Pancreas (tissue), 10 donors: ENCODE measurements at regions not wholly inside any gene's neighbourhood (a gene's known extent, or its start where the extent isn't known, plus 50 kb on each side); places are given as distances from the start of the nearest gene placed in this dataset.

Experiments
- ATAC-seq, 4 donors: fragments of 200-7000 bp; cut with Tn5 transposase; one replicate each; pipeline versions ENCODE4 v1.8.0 to v1.9.1; 2020; ENCODE audit warnings: mild to moderate bottlenecking in 4 of 4, moderate library complexity in 4 of 4
- DNase-seq, 6 donors: peaks; one replicate each; pipeline ENCODE4 v3.0.0-alpha.2; 2020
- FAIRE-seq: peaks from 2 replicates; lab custom pipeline; 2012; peaks lifted over from hg19 to GRCh38; lab: Jason Lieb, UNC
- H3K27ac ChIP-seq, 4 donors: fragments of 200-600 bp; sonication (generic); 1 replicate in 3 of 4; 2 replicates in 1 of 4; pipeline versions ENCODE4 v1.5.0 to v1.8.0; 2020
- H3K27me3 ChIP-seq, 4 donors: fragments of 200-600 bp; one replicate each; pipeline ENCODE4 v1.8.0; 2021
- H3K36me3 ChIP-seq, 3 donors: fragments of 200-600 bp; sonication (generic) in 1 of 3; one replicate each; pipeline versions ENCODE4 v1.5.0 to v1.8.0; 2020 to 2021
- H3K4me1 ChIP-seq, 3 donors: fragments of 200-600 bp; one replicate each; pipeline ENCODE4 v1.8.0; 2021
- H3K4me3 ChIP-seq, 4 donors: fragments of 200-600 bp; sonication (generic) in 2 of 4; one replicate each; pipeline versions ENCODE4 v1.5.0 to v1.8.0; 2020 to 2021
- H3K9me3 ChIP-seq, 4 donors: fragments of 200-600 bp; one replicate each; pipeline ENCODE4 v1.8.0; 2021
- WGBS, 2 donors: extraction: QIAGEN DNeasy Blood & Tissue Kit; methylation state at CpG; one replicate each; pipeline ENCODE4 v1.1.7; 2013; 5-methylcytosine and 5-hydroxymethylcytosine counted together
- intact Hi-C, 3 donors: fragments of 100-400 bp; cut with DNase I; formaldehyde crosslinking; loops; one replicate each; pipeline versions ENCODE4 v1.11.1 to v1.14.2; 2022
- TF ChIP-seq, protein P1 (sequence below), 4 donors: fragments of 200-600 bp; sonication (generic) in 3 of 4; IDR thresholded peaks; one replicate each; pipeline versions ENCODE4 v1.5.0 to v1.8.0; 2021; ENCODE audit warnings: antibody characterized with exemption in 4 of 4
- donor health status: healthy with polysubstance abuse.
- donor health status: DM: no; HTN: no; CAD: no; lungs with moderate emphysema.
- donor health status: DM: no; HTN: no; CAD: no.
- donor health status: control.
- donor health status: control.
- donor health status: Bipolar disorder and iron deficiency.
- donor health status: DM: yes; HTN: yes; CAD: no.
- donor health status: DM: no; HTN: no; CAD: no.
- donor health status: DM: no; HTN: no; CAD: no.
- donor health status: DM: yes; HTN: yes; CAD: no.

DNA sequence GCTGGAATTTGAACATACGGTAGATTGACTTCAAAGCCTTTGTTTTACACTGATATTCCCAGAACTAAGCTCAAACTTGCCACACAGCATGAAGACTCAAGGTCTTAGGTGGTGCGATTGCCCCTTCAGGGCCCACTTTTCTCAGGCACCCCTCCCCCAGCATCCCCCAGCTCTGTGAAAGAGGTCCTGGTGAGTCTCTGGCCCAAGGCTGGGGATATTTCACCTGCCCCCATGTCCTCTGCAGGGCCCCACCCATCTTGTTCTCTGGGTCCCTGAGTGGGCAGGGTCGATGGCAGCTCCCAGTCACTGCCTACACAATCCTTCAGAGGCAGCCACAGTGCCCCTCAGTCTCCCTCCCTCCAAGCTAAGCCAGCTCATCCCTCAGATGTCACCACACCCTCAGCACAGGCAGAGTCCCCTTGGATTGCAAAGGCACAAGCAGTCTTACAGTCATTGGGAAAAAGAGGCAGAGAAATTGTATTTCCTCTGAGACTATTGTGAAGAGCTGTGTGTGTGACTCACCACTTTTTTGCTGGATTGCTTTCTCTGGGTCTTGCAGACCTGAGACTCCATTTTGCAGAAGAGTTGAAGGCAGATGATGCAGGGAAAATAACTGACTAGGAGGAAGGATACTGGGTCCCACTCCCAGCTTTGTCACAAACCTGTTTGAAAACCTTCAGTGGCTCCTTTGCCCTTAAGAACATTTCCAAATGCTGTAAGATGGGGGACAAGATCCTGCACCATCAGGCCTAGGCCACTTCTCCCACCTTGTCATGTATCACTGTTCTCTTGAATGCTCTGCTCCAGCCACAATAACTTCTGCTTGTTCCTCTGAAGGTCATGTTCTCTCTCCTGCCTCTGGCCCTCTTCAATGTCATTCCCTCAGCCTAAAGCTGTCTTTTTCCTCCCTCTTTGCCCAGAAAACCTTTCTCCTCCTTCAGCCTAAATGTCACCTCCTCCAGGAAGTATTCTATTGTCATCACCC, 119.1 kb upstream of the GRIK3 start:
- no peaks in the 10 kb centered on the region for H3K9me3 ChIP-seq
- H3K27me3 ChIP-seq, result no peaks in the 10 kb centered on the region
- no peak for ATAC-seq
- DNase-seq, result no peak
- FAIRE-seq, result no peak
- WGBS, 2 donors, result 58 to 66% methylated on average over 3 of the region's 3 CpGs
- H3K4me3 ChIP-seq, result no peak overlapping the region
- no peak overlapping the region for H3K27ac ChIP-seq
- TF ChIP-seq, protein P1, sequence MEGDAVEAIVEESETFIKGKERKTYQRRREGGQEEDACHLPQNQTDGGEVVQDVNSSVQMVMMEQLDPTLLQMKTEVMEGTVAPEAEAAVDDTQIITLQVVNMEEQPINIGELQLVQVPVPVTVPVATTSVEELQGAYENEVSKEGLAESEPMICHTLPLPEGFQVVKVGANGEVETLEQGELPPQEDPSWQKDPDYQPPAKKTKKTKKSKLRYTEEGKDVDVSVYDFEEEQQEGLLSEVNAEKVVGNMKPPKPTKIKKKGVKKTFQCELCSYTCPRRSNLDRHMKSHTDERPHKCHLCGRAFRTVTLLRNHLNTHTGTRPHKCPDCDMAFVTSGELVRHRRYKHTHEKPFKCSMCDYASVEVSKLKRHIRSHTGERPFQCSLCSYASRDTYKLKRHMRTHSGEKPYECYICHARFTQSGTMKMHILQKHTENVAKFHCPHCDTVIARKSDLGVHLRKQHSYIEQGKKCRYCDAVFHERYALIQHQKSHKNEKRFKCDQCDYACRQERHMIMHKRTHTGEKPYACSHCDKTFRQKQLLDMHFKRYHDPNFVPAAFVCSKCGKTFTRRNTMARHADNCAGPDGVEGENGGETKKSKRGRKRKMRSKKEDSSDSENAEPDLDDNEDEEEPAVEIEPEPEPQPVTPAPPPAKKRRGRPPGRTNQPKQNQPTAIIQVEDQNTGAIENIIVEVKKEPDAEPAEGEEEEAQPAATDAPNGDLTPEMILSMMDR (IDR thresholded peaks at IDR 0.05), result no peak
- no peaks in the 10 kb centered on the region for H3K4me1 ChIP-seq
- intact Hi-C loops, result no loop called here
- no peaks in the 10 kb centered on the region for H3K36me3 ChIP-seq

DNA sequence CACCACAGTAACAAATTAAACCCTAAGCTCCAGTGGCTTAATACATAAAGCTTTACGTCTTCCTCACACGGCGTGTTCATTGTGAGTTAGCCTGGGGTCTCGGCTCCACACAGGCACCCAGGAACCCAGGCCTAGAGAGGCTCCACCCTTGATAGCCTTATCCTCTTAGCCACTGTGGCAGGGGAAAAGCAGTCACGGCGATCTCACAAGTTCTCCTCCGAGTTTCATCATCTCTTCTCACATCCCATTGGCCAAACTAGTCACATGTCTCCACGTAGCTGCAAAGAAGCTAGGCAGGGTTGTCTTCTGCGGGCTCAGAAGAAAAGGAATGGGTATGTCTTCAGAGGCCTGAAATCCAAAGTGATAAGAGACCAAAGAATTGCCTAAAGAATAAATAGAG, 122.3 kb upstream of the GRIK3 start:
- Histone ChIP-seq H3K4me3 (no peak overlapping the region), H3K4me1 (no peaks in the 10 kb centered on the region), H3K27ac (no peak overlapping the region), H3K9me3 (no peaks in the 10 kb centered on the region), H3K36me3 (no peaks in the 10 kb centered on the region), H3K27me3 (no peaks in the 10 kb centered on the region)
- FAIRE-seq (no peak), DNase-seq (no peak), ATAC-seq (no peak)
- TF ChIP-seq, protein P1 (IDR thresholded peaks at IDR 0.05), result no peak
- 59 to 65% methylated on average over 9 of the region's 9 CpGs for WGBS, 2 donors
- intact Hi-C loops, result no loop called here

GRCh38 chr1:37157634-37158033, 123.3 kb upstream of the GRIK3 start:
- WGBS, 2 donors, result 51 to 59% methylated on average over 5 of the region's 5 CpGs
- no peak for ATAC-seq
- no peak for DNase-seq

DNA sequence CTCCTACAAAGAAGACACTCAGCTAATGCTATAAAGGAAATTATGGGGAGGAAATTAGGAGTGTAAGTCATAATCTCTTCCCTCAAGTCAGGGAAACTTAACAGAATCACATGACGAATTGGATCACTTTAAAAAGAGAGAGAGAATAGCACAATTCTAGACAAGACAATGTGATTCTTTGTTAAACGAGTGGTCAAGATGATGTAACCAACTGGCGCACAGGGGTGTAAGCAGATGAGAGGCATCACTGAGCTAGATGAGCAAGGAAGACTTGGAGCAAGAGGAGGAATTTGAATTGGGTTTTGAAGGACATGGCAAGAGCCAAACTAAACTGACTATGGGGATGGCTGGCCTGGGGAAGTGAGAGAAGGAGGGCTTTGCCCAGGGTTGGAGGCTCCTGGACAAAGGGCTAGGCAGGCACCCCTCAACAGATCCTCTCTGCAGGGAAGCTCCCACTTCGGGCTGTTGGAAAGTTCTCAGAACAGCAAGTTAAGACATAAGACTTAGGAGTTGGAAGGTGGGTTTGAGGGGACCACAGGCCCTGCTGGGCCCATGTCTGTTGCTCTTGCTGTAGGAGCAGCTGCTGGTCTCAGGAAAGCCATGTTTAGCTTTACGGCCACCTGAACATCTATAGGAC, 123.9 kb upstream of the GRIK3 start:
- no peaks in the 10 kb centered on the region for H3K4me1 ChIP-seq
- no peak overlapping the region for H3K4me3 ChIP-seq
- intact Hi-C loops, result no loop called here
- H3K36me3 ChIP-seq, result no peaks in the 10 kb centered on the region
- no peak overlapping the region for H3K27ac ChIP-seq
- DNase-seq (no peak), FAIRE-seq (no peak), ATAC-seq (no peak)
- H3K27me3 ChIP-seq, result no peaks in the 10 kb centered on the region
- WGBS, 2 donors, result 60 to 63% methylated on average over 5 of the region's 5 CpGs
- TF ChIP-seq, protein P1 (IDR thresholded peaks at IDR 0.05), result no peak
- no peaks in the 10 kb centered on the region for H3K9me3 ChIP-seq

More at GRCh38 chr1:37157634-37158033, 123.3 kb upstream of the GRIK3 start:
- Histone ChIP-seq H3K4me3 (no peak overlapping the region), H3K4me1 (no peaks in the 10 kb centered on the region), H3K9me3 (no peaks in the 10 kb centered on the region), H3K36me3 (no peaks in the 10 kb centered on the region), H3K27ac (no peak overlapping the region), H3K27me3 (no peaks in the 10 kb centered on the region)
- FAIRE-seq, result no peak
- TF ChIP-seq, protein P1 (IDR thresholded peaks at IDR 0.05), result no peak
- intact Hi-C loops, result no loop called here
